Stimulated activated CD8-positive, alpha-beta memory T cell treated with anti-CD3 and anti-CD28 coated beads, Interleukin-2, amount 100 ng/mL, for 48 hours (primary cell): ENCODE measurements at regions not wholly inside any gene's neighbourhood (a gene's known extent, or its start where the extent isn't known, plus 50 kb on each side); places are given as distances from the start of the nearest gene placed in this dataset.

Experiments used
- DNase-seq, 2 donors: peaks; one replicate each; pipeline ENCODE4 v3.0.0-alpha.2; 2020; ENCODE audit warnings: low read depth in 2 of 2

GRCh38 chr20:50273601-50274491, 83.2 kb downstream of the CEBPB start:
- no peak for DNase-seq

- no peak for DNase-seq
These were observed 84.2 kb downstream of the CEBPB start for GRCh38 chr20:50274570-50275430.

- no peak for DNase-seq
These were observed 85.8 kb downstream of the CEBPB start for GRCh38 chr20:50276119-50277063.

GRCh38 chr20:50277064-50277415, 86.4 kb downstream of the CEBPB start:
- DNase-seq, result no peak

- no peak for DNase-seq
These were observed 87.1 kb downstream of the CEBPB start for GRCh38 chr20:50277460-50278376.

GRCh38 chr20:50278377-50278683, 87.7 kb downstream of the CEBPB start:
- DNase-seq, result no peak

- no peak for DNase-seq
These were observed 88.3 kb downstream of the CEBPB start for GRCh38 chr20:50278684-50279531.

GRCh38 chr20:50279988-50280850, 89.6 kb downstream of the CEBPB start:
- no peak for DNase-seq

GRCh38 chr20:50280851-50281655, 90.4 kb downstream of the CEBPB start:
- DNase-seq, result no peak

GRCh38 chr20:50281831-50282591, 91.4 kb downstream of the CEBPB start:
- peak in 1 of 2 donors; percentile 20 for DNase-seq

GRCh38 chr20:50282592-50283241, 92.1 kb downstream of the CEBPB start:
- no peak for DNase-seq

GRCh38 chr20:50283370-50283769, 92.7 kb downstream of the CEBPB start:
- no peak for DNase-seq

GRCh38 chr20:50283922-50284810, 93.5 kb downstream of the CEBPB start:
- peak in 1 of 2 donors; percentile 58 for DNase-seq

- DNase-seq, result no peak
These were observed 94.3 kb downstream of the CEBPB start for GRCh38 chr20:50284811-50285375.
